ENCODE measurements at regions not wholly inside any gene's neighbourhood (a gene's known extent, or its start where the extent isn't known, plus 50 kb on each side); places are given as distances from the start of the nearest gene placed in this dataset.
"Not testable (repeated sequence)": the region's sequence is repeated elsewhere in the genome, so short reads cannot be mapped to it uniquely, and the experiment has no call there.

DNA sequence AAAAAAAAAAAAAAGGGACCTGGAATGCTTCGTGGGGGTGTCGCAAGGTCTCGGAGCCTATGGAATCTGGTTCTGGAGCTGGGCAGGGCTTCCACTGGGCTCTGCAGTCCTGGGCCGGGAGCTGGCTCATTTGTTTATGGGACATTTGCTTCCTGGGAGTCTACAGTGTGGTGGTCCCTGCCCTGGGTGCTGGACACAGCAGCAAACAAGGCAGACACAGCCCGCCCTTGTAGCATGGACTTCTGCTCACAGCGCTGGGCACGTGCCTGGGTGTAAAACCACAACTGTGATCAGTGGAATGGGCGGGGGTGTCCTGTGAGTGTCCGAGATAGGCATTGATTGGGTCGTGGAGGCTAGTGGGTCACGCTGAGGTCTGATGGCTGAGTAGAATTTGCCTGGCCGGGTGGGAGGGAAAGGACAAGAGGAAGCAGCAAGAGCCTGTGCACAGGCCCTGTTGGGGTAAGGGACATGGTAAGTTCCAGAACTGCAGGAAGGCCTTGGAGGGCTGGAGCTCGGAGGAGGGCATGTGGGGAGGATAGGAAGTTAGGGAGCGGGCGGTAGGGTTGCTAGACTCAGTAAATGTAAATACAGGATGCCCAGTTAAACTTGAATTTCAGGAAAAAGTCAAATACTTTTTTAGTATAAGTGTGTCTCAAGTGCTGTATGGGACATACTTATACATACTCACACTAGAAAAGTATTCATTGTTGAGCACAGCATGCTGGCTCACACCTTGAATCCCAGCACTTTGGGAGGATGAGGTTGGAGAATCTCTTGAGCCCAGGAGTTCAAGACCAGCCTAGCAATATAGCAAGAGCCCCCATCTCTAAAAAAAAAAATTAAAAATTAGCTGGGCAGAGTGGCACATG lies 61.3 kb upstream of the PMEPA1 start:
- no peak for DNase-seq (ENCODE audit: low read depth)

DNA sequence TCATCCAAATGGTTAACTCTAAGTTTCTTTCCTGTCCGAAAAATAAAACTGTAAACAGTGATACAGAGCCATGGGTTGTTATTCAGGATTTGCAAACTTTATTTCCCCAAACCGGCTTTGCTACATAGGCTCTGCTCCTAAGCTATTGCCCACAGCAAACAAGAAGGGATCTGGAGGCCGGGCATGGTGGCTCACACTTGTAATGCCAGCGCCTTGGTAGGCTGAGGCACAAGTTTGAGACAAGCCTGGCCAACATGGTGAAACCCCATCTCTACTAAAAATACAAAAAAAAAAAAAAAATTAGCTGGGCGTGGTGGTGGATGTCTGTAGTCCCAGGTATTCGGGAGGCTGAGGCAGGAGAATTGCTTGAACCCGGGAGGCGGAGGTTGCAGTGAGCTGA lies 60.6 kb upstream of the PMEPA1 start:
- not testable (repeated sequence) for DNase-seq (ENCODE audit: low read depth)

DNA sequence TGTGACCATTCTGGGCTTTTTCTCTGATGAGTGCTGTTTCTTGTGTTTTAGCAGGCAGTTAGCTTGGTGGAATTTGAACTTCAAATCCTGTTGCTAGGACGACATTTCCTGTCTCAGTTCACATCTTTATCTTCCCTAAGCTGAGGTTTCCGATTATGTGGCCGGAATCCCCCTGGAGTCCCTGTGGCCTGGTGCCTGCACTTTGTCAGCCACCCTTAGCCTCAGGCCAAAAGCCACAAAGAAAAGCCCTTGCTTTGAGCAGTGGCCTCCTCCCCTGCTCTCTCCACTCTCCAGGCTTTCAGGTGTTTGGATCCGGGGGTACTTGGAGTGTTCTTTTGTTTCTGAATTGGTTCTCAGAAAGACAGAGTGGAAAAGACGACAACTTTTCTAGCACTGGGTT lies 59.9 kb upstream of the PMEPA1 start:
- peak; percentile 68 for DNase-seq (ENCODE audit: low read depth)

DNA sequence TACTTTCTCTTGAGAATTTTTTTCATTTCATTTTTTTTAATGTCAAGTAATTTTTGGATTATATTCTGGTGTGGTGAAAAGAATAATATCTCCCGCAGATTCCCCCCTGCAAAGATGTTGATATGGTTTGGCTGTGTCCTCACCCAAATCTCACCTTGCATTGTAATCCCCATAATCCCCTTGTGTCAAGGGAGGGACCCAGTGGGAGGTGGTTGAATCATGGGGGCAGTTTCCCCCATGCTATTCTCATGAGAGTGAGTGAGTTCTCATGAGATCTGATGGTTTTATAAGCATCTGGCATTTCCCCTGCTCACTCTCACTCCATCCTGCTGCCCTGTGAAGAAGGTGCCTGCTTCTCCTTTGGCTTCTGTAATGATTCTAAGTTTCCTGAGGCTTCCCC lies 58.7 kb upstream of the PMEPA1 start:
- no peak for DNase-seq (ENCODE audit: low read depth)

DNA sequence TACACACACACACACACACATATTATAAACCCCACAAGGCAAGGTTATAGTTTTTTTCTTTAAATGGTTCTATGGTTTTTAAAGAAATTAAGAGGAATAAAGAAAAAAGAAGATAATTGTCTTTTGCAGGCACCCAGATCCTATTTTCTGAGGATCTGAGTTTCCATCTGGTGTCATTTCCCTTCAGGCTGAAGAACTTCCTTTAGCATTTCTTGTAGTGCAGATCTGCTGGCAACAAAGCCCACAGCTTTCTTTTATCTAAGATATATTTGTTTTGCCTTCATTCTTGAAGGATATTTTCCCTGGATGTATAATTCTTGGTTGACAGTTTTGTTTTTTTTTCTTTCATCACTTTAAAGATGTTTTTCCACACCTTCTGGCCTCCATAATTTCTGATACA lies 57.6 kb upstream of the PMEPA1 start:
- no peak for DNase-seq (ENCODE audit: low read depth)

DNA sequence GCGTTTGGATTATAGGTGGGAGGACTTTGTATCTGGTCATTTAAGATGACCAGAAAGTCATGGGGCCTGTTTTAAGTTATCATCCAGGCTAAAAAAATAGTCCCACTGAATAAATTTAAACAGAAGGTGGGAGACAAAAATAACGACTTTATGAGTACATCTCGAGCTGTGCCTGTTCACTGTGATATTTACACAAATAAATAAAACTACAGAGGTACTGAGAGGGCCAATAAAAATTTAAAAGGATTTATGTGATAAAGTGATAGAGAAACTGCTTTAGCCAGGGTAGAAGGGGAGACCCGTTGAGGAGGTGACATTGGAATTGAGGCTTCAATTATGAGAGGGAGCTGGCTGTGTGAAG lies 53.4 kb upstream of the PMEPA1 start:
- no peak for DNase-seq (ENCODE audit: low read depth)

DNA sequence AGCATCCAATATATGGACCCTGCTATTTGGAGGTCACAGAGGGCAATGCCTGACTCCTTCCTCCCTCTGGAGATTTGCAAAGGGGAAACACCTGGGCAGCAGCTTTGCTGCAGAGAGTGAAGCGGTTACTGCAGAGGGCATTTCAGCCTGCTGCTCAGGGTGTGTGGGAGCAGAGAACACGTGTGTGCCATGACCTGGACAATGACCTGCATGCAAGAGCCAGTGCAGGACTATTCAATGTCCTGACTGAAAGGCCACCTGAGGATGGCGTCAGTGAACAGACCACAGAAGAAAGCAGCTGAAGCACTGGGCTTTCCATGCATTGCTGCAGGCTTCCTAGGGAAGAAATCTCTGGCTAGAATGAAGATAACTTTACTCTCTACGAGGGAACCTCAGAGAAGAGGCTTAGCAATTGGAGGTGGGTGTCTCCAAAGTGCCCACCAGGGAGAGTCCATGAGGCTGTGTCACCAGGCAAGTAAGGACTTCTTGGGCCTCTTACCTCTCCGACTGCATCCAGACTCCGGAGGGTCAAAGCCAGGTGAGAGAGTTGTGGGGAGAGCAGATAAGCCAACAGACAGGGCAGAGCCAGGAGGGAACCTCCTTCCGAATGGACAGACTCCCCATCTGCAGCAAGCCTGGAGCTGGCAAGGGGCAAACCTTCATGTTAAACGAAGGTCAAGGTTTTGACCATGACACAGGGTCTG lies 52.9 kb upstream of the PMEPA1 start:
- no peak for DNase-seq (ENCODE audit: low read depth)

DNA sequence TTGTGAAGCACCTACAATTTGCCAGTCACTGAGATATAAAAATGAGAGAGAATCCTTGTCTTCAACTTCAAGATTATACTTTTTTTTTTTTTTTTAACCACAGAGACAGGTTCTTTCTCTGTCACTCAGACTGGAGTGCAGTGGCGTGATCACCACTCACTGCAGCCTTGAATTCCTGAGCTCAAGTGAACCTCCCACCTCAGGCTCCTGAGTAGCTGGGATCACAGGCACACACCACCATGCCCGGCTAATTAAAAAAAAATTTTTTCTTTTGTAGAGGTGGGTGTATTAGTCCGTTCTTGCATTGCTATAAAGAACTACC lies 51.6 kb upstream of the PMEPA1 start:
- DNase-seq (ENCODE audit: low read depth), result peak; percentile 46

DNA sequence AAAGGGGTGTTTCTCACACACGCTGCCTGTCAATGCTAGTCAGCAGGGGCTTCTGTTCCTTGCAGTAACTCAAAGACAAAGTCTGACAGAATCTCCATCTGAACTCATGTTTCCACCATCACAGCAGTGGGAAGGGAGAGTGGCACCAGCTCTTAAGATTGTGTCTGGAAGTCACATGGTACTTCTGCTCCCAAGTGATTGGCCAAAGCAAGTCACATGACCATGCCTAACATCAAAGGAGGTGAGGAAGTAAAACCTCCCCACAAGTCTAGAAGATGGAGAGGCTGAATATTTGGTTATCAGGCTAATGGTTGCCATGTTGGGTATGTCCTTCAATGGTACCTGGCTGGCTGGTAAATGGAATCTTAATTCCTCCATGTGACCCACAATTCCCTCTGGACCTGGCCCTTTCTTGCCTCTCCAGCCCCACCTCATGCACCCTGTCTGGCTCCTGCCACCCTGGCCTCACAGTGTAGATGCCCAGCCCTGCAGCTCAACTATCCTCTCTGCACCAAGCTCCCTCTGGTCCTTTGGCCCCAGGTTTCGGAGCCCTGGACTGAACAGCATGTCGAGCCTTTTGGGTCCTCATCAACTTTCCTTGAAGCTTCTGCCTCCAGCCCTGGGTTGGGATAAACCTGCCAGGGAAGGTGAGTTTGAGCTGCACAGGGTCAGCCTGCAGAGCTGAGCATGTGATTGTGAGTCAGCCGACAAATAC lies 51.0 kb upstream of the PMEPA1 start:
- no peak for DNase-seq (ENCODE audit: low read depth)

DNA sequence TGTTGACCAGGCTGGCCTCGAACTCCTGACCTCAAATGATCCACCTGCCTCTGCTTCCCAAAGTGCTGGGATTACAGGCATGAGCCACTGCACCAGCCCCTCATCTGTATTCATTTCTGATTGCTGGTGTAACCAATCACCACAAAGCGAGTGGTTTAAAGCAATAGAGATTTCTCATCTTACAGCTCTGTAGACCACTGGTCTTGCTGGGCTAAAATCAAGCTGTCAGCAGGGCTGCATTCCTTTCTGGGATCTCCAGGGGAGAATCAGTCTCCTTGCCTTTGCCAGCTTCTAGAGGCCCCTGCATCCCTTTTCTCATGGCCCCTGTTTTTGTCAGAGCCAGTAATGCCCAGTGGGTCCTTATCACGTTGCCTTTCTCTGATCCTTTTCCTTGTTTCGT lies 49.9 kb upstream of the PMEPA1 start:
- DNase-seq (ENCODE audit: low read depth), result no peak

All from M059J (cell line).